Mammary epithelial cell (primary cell): ENCODE measurements at regions not wholly inside any gene's neighbourhood (a gene's known extent, or its start where the extent isn't known, plus 50 kb on each side); places are given as distances from the start of the nearest gene placed in this dataset.

Experiments used
- CTCF ChIP-seq, 2 donors: IDR thresholded peaks in 1 of 2; conservative IDR thresholded peaks in 1 of 2; 2 replicates each; pipeline ENCODE4 v1.5.1; 2011 to 2012; ENCODE audit warnings: inconsistent platforms in 2 of 2, low read length in 2 of 2, mild to moderate bottlenecking in 2 of 2, control low read depth in 1 of 2, low read depth in 1 of 2; ENCODE audit not compliant: insufficient read depth in 1 of 2; ENCODE audit errors: extremely low read depth in 1 of 2
- EZH2 ChIP-seq: IDR thresholded peaks from 2 replicates; pipeline ENCODE4 v1.6.1; 2012; ENCODE audit warnings: low read length, inconsistent platforms, borderline replicate concordance

GRCh38 chr4:137209240-137209639 is 323.1 kb downstream of the PCDH18 start:
- no peak for TF ChIP-seq CTCF (conservative IDR thresholded peaks at IDR 0.05 in 1 of 2, IDR thresholded peaks at IDR 0.05 in 1 of 2; ENCODE audit: extremely low read depth in 1 of 2, insufficient read depth in 1 of 2, low read depth in 1 of 2, low read length in 2 of 2)
- TF ChIP-seq EZH2: no peak
